Common myeloid progenitor, CD34-positive (primary cell): ENCODE measurements at regions not wholly inside any gene's neighbourhood (a gene's known extent, or its start where the extent isn't known, plus 50 kb on each side); places are given as distances from the start of the nearest gene placed in this dataset.

Experiments
- CTCF ChIA-PET: fragments of 350-600 bp; sonication (Branson Sonifier 250); formaldehyde crosslinking; loops from one replicate; lab custom pipeline; 2021; ENCODE audit warnings: antibody characterized with exemption; lab: Charles Lee
- POLR2A ChIA-PET: fragments of 350-600 bp; sonication (Branson Sonifier 250); formaldehyde crosslinking; loops from one replicate; lab custom pipeline; 2021; ENCODE audit warnings: antibody characterized with exemption; lab: Charles Lee
- DNase-seq, 3 donors: peaks; one replicate each; pipeline versions ENCODE4 v3.0.0 to v3.0.0-alpha.2; 2013
- H3K27ac ChIP-seq, 2 experiments: 1 replicate in 1 of 2; 2 replicates in 1 of 2; pipeline ENCODE4 v1.7.0; 2013; ENCODE audit warnings: inconsistent platforms in 2 of 2, low read length in 2 of 2, mild to moderate bottlenecking in 2 of 2, low read depth in 1 of 2, moderate library complexity in 1 of 2; ENCODE audit not compliant: severe bottlenecking in 2 of 2, insufficient read depth in 1 of 2, poor library complexity in 1 of 2
- H3K27me3 ChIP-seq, 5 experiments: replicated peaks in 2 of 5; 1 replicate in 3 of 5; 2 replicates in 2 of 5; pipeline versions ENCODE4 v1.6.1 to v1.7.0; 2013; ENCODE audit warnings: low read length in 4 of 5, mild to moderate bottlenecking in 2 of 5, moderate library complexity in 2 of 5, inconsistent platforms in 1 of 5; ENCODE audit not compliant: insufficient read depth in 5 of 5, control insufficient read depth in 4 of 5
- H3K36me3 ChIP-seq, 4 experiments: 1 replicate in 2 of 4; 2 replicates in 2 of 4; pipeline versions ENCODE4 v1.6.1 to v1.7.0; 2013; ENCODE audit warnings: low read length in 3 of 4, control low read depth in 1 of 4, mild to moderate bottlenecking in 1 of 4; ENCODE audit not compliant: control insufficient read depth in 4 of 4, insufficient read depth in 4 of 4
- H3K4me1 ChIP-seq, 4 experiments: 1 replicate in 3 of 4; 2 replicates in 1 of 4; pipeline versions ENCODE4 v1.6.1 to v1.7.1; 2013; ENCODE audit warnings: low read length in 3 of 4, mild to moderate bottlenecking in 3 of 4, control low read depth in 1 of 4, inconsistent platforms in 1 of 4, moderate library complexity in 1 of 4; ENCODE audit not compliant: control insufficient read depth in 4 of 4, insufficient read depth in 4 of 4; ENCODE audit errors: control extremely low read depth in 1 of 4
- H3K4me3 ChIP-seq, 7 experiments: 1 replicate in 4 of 7; 2 replicates in 3 of 7; pipeline versions ENCODE4 v1.5.1 to v1.7.0; 2013; ENCODE audit warnings: mild to moderate bottlenecking in 7 of 7, low read length in 6 of 7, moderate library complexity in 6 of 7, inconsistent platforms in 2 of 7, low read depth in 2 of 7, control low read depth in 1 of 7; ENCODE audit not compliant: insufficient read depth in 4 of 7, control insufficient read depth in 1 of 7; ENCODE audit errors: extremely low read depth in 1 of 7
- H3K9me3 ChIP-seq, 5 experiments: 1 replicate in 4 of 5; 2 replicates in 1 of 5; pipeline versions ENCODE4 v1.6.1 to v1.7.1; 2013; ENCODE audit warnings: low read length in 4 of 5, mild to moderate bottlenecking in 2 of 5, inconsistent platforms in 1 of 5, low read depth in 1 of 5, moderate library complexity in 1 of 5; ENCODE audit not compliant: control insufficient read depth in 4 of 5, insufficient read depth in 2 of 5; ENCODE audit errors: control extremely low read depth in 1 of 5
- WGBS: methylation state at CpG from one replicate; pipeline ENCODE4 v1.1.5; 2013; ENCODE audit not compliant: insufficient coverage; 5-methylcytosine and 5-hydroxymethylcytosine counted together

- peak; percentile 14 to 84 (median 75) for DNase-seq
- Histone ChIP-seq H3K27ac (no peak overlapping the region), H3K4me1 (peaks cover 0 to 7% (median 3%) of the 10 kb centered on the region in 4 experiments), H3K4me3 (peak overlapping the region in 1 of 7 experiments; percentile 6), H3K27me3 (no peaks in the 10 kb centered on the region), H3K9me3 (peaks cover 0 to 1% (median 0%) of the 10 kb centered on the region in 5 experiments), H3K36me3 (no peaks in the 10 kb centered on the region)
- POLR2A ChIA-PET: interaction anchor here (0.7 kb wide), 1 partner anchor 10 kb away, joined by 3 read pairs; no protein-coding TSS in a partner anchor
- CTCF ChIA-PET: no interaction called here
- WGBS: 9% methylated on average over 4 of the region's 5 CpGs
Observed at GRCh38 chr2:66717218-66717905, 282.4 kb downstream of the MEIS1 start.

GRCh38 chr2:66717973-66718372 is 283.0 kb downstream of the MEIS1 start:
- H3K9me3 ChIP-seq: peaks cover 0 to 1% (median 0%) of the 10 kb centered on the region in 5 experiments
- H3K36me3 ChIP-seq: no peaks in the 10 kb centered on the region
- CTCF ChIA-PET: no interaction called here
- H3K4me1 ChIP-seq: peaks cover 0 to 7% (median 3%) of the 10 kb centered on the region in 4 experiments
- POLR2A ChIA-PET: interaction anchor here (0.7 kb wide), 1 partner anchor 9 kb away, joined by 3 read pairs; no protein-coding TSS in a partner anchor
- H3K4me3 ChIP-seq: peak overlapping the region in 1 of 7 experiments; percentile 6
- no peak for DNase-seq
- no peaks in the 10 kb centered on the region for H3K27me3 ChIP-seq
- no peak overlapping the region for H3K27ac ChIP-seq
- WGBS: 91% methylated on average over 4 of the region's 4 CpGs

GRCh38 chr2:66721776-66722175 is 286.9 kb downstream of the MEIS1 start:
- Histone ChIP-seq H3K27me3 (no peaks in the 10 kb centered on the region), H3K27ac (no peak overlapping the region), H3K9me3 (peaks cover 0 to 1% (median 0%) of the 10 kb centered on the region in 5 experiments), H3K4me3 (no peak overlapping the region), H3K36me3 (no peaks in the 10 kb centered on the region), H3K4me1 (peaks cover 0 to 7% (median 3%) of the 10 kb centered on the region in 4 experiments)
- WGBS: 100% methylated on average over 1 of the region's 1 CpG
- CTCF ChIA-PET: no interaction called here
- no peak for DNase-seq
- POLR2A ChIA-PET: no interaction called here

- 93% methylated on average over 5 of the region's 6 CpGs for WGBS
- no peak for DNase-seq
- ChIA-PET CTCF (interaction anchor here (1.0 kb wide), 1 partner anchor 10 kb away, joined by 3 read pairs; no protein-coding TSS in a partner anchor), POLR2A (no interaction called here)
- Histone ChIP-seq H3K27me3 (no peaks in the 10 kb centered on the region), H3K9me3 (peaks cover 0 to 1% (median 0%) of the 10 kb centered on the region in 5 experiments), H3K36me3 (no peaks in the 10 kb centered on the region), H3K4me1 (no peaks in the 10 kb centered on the region), H3K27ac (no peak overlapping the region), H3K4me3 (no peak overlapping the region)
Observed at GRCh38 chr2:66724241-66724640, 289.3 kb downstream of the MEIS1 start.

DNA sequence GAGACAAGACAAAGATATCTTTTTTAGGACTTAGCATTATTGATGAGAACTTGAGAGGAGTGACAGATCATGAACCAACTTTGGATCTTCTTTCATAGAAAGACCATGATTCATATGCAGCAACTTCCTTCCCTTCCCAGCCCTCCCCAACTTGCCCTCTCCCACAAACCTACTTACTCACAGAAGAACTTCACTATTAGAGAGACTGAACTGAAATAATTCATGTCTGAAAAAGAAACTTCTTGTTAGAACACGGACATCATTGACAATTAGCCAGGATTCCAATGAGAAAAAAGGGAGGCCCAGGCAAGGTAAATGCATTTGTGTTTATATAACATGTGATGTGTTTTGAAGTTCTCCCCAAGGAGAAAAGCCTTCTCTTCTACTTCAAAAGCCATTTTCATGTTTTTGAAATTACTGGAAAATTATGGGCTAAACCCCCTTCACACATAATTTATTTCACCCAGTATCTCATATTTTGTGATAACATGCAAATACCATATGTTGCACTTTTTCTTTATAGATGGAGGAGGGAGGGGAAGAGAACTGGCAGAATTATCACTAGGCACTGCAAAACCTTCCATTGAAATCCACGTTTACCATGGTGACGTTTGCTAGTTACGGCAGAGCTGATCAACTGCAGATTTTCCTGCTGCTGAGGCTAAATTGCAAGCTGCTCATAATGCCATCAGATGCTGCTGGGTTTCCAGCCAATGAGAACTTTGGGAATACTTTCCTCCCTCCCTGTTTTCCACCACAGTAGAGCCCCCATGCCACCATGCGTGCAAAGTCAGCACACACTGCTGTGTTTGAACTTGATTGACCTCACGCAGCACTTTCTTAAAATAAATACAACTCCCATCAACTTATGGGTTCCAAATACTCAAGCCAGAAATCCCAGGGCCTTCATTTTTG is 294.7 kb downstream of the MEIS1 start:
- Histone ChIP-seq H3K36me3 (no peaks in the 10 kb centered on the region), H3K27ac (no peak overlapping the region), H3K27me3 (no peaks in the 10 kb centered on the region), H3K4me3 (no peak overlapping the region), H3K9me3 (no peaks in the 10 kb centered on the region), H3K4me1 (peaks cover 0 to 3% (median 0%) of the 10 kb centered on the region in 4 experiments)
- 100% methylated on average over 5 of the region's 6 CpGs for WGBS
- ChIA-PET CTCF (no interaction called here), POLR2A (no interaction called here)
- DNase-seq: peak in 1 of 3 donors; percentile 3

- Histone ChIP-seq H3K36me3 (no peaks in the 10 kb centered on the region), H3K4me1 (peaks cover 0 to 3% (median 0%) of the 10 kb centered on the region in 4 experiments), H3K27ac (no peak overlapping the region), H3K9me3 (no peaks in the 10 kb centered on the region), H3K4me3 (no peak overlapping the region), H3K27me3 (no peaks in the 10 kb centered on the region)
- ChIA-PET CTCF (no interaction called here), POLR2A (no interaction called here)
- DNase-seq: no peak
- WGBS: 89% methylated on average over 6 of the region's 6 CpGs
Observed at GRCh38 chr2:66730441-66730840, 295.5 kb downstream of the MEIS1 start.
